Tibial nerve (tissue), 3 donors: ENCODE measurements at regions not wholly inside any gene's neighbourhood (a gene's known extent, or its start where the extent isn't known, plus 50 kb on each side); places are given as distances from the start of the nearest gene placed in this dataset.
"Not testable (repeated sequence)": the region's sequence is repeated elsewhere in the genome, so short reads cannot be mapped to it uniquely, and the experiment has no call there.

Source experiments
- CTCF ChIP-seq, 5 experiments: fragments of 200-600 bp in 3 of 5; fragments of 450-650 bp in 2 of 5; sonication (generic) in 3 of 5; IDR thresholded peaks; one replicate each; pipeline ENCODE4 v1.5.1; 2016 to 2019; ENCODE audit warnings: antibody characterized with exemption in 5 of 5, mild to moderate bottlenecking in 3 of 5, moderate library complexity in 2 of 5
- POLR2A ChIP-seq, 2 donors: fragments of 450-650 bp; IDR thresholded peaks; one replicate each; pipeline ENCODE4 v1.6.1; 2017; ENCODE audit warnings: antibody characterized with exemption in 2 of 2, mild to moderate bottlenecking in 2 of 2, moderate library complexity in 2 of 2

GRCh38 chr15:98097986-98098385, 137.5 kb downstream of the ARRDC4 start:
- not testable (repeated sequence) for TF ChIP-seq POLR2A, CTCF (IDR thresholded peaks at IDR 0.05)
